ENCODE measurements at regions not wholly inside any gene's neighbourhood (a gene's known extent, or its start where the extent isn't known, plus 50 kb on each side); places are given as distances from the start of the nearest gene placed in this dataset.

DNA sequence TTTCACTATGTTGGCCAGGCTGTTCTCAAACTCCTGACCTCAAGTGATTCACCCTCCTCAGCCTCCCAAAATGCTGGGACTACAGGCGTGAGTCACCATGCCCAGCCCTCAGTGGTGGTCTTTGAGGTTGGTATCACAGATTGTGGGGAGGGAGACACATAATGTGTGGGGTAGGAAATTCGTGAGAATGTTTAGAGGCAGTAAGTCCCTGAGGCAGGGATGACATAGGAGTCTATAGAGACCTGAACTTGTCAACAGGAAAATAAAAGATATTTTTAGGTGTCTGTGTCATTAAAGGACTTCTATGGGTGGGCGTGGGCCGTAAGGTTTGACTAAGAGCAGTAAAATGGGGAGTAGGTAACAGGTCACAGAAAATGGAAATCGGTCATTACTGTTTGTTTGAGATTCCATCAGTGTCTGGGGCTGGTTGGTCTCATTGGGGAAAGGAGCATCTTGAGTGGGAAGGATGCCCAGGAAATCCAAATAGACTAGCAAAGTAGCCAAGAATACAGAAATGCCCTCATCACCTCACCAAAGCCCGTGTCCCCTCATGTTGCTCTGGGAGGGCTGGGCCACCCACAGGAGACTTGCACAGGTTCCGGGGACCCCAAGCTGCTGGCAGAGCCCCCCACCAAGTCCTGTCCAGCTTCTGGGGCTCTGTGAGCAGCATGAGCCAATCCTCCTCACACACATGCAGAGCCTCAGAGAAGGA is 63.6 kb upstream of the BCL2L14 start:
- TF ChIP-seq EZH2 (IDR thresholded peaks at IDR 0.05; ENCODE audit: borderline replicate concordance): no peak
- no peak for TF ChIP-seq CTCF (IDR thresholded peaks at IDR 0.05; ENCODE audit: poor library complexity)
- TF ChIP-seq EZH2phosphoT487 (IDR thresholded peaks at IDR 0.05; ENCODE audit: low read depth, severe bottlenecking, unreplicated experiment): no peak
- no peak for DNase-seq (ENCODE audit: low spot score)
- Histone ChIP-seq H3K4me3 (no peak overlapping the region), H3K9me2 (replicated peaks; ENCODE audit: insufficient read depth) (no peaks in the 10 kb centered on the region), H3K4me2 (no peak overlapping the region), H3K27me3 (no peaks in the 10 kb centered on the region), H3K4me1 (ENCODE audit: insufficient read depth) (peaks cover 3% of the 10 kb centered on the region), H3K9me3 (ENCODE audit: low read depth) (no peaks in the 10 kb centered on the region), H3K27ac (no peak overlapping the region), H2AFZ (no peak overlapping the region), H3K36me3 (replicated peaks; ENCODE audit: insufficient read depth, low read depth) (no peaks in the 10 kb centered on the region), H3K79me2 (no peaks in the 10 kb centered on the region), H4K20me1 (ENCODE audit: insufficient read depth, poor library complexity, severe bottlenecking) (no peaks in the 10 kb centered on the region)
- 83% methylated on average over 7 of the region's 7 CpGs for WGBS (ENCODE audit: low lambda C conversion rate, missing lambda C conversion rate)

DNA sequence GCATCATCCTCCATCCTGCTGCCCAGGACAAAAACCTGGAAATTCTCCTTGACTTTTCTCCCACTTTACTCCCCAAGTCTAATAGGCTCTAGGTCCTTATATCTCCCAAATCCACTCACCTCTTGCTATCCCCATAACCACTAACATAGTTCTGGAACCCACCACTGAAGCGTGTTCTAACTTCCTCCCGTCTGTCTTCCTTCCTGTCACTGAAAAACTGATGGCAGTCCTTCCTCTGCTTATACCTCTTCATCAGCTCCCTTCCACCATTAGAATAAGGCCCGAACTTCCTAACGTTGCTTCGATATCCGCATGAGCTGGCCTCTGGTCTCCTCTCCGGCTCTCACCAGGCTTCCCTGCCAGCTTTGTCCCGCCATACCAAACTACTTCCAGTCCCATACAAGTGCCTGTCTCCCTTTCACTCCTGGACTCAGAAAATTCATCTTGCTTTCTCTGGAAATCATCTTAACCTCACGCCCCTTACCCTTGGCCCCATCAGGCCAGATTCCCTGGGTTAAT is 63.0 kb upstream of the BCL2L14 start:
- no peak overlapping the region for H2AFZ ChIP-seq
- H3K79me2 ChIP-seq: no peaks in the 10 kb centered on the region
- H3K4me1 ChIP-seq (ENCODE audit: insufficient read depth): peaks cover 3% of the 10 kb centered on the region
- 95% methylated on average over 9 of the region's 9 CpGs for WGBS (ENCODE audit: low lambda C conversion rate, missing lambda C conversion rate)
- H3K4me3 ChIP-seq: no peak overlapping the region
- no peak overlapping the region for H3K4me2 ChIP-seq
- TF ChIP-seq EZH2phosphoT487 (IDR thresholded peaks at IDR 0.05; ENCODE audit: low read depth, severe bottlenecking, unreplicated experiment) (no peak), EZH2 (IDR thresholded peaks at IDR 0.05; ENCODE audit: borderline replicate concordance) (no peak), CTCF (IDR thresholded peaks at IDR 0.05; ENCODE audit: poor library complexity) (no peak)
- H3K27me3 ChIP-seq: no peaks in the 10 kb centered on the region
- H4K20me1 ChIP-seq (ENCODE audit: insufficient read depth, poor library complexity, severe bottlenecking): no peaks in the 10 kb centered on the region
- no peak overlapping the region for H3K27ac ChIP-seq
- no peaks in the 10 kb centered on the region for H3K36me3 ChIP-seq (replicated peaks; ENCODE audit: insufficient read depth, low read depth)
- H3K9me2 ChIP-seq (replicated peaks; ENCODE audit: insufficient read depth): no peaks in the 10 kb centered on the region
- no peaks in the 10 kb centered on the region for H3K9me3 ChIP-seq (ENCODE audit: low read depth)
- no peak for DNase-seq (ENCODE audit: low spot score)

DNA sequence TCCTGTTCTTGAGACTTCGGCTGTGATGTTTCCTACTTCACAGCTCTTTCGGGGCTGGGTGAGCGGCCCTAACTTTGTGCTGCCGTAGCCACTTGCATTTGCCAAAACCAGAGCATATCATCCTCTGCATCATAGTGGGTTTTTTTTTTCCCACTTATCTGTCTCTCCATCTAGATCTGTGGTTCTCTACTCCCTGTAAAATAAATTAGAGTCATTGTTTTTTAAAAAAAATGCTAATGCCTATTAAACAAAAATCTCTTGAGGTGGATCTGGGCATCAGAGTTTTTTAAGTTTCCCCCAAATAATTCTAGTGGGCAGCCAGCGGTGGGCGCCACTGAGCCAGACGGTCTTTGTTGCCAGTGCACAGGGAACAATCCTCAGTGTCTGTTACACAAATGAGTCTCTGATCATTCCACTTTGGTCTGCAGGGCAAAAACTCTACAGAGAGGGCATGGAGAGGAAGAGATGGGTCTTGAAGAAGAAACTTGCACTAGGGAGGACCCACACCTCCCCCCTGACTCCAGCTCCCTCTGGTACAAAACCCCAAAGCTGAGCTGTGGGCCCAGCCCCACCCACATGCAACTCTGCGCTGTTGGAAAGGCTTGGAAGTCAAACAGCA is 62.4 kb upstream of the BCL2L14 start:
- no peak for DNase-seq (ENCODE audit: low spot score)
- H3K4me3 ChIP-seq: no peak overlapping the region

DNA sequence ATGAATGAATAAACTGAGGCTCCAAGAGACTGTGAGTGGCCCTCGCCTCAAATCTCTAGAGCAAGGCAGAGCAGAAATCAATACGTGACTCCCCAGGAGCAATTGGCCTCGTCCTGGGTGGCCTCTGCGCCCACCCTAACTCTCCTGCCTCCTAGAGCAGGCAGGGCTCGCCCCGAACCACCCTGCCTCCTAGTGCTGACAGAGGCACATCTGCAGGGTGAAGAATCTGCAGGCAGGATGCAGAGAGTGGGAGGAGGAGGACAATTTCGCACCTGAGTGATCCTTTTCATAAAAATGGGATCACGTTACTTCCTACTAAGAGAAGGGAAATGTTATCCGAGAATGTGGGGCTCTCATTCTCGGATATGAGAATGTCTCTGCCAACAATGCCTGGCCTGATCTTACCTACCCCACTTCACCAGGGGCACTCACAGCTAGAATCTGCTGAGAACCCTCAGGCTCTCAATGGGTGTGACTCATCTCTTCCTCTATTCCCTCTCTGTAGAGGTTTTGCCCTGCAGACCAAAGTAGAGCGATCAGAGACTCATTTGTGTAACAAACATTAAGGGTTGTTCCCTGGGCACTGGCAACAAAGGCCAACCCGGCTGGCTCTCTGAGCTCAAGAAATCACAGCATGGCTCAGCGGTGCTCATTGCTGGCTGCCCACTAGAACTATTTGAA is 61.7 kb upstream of the BCL2L14 start:
- no peak overlapping the region for H3K4me2 ChIP-seq

More for the DNA sequence above, 62.4 kb upstream of the BCL2L14 start:
- Histone ChIP-seq H4K20me1 (ENCODE audit: insufficient read depth, poor library complexity, severe bottlenecking) (no peaks in the 10 kb centered on the region), H3K27me3 (no peaks in the 10 kb centered on the region), H3K27ac (no peak overlapping the region), H3K36me3 (replicated peaks; ENCODE audit: insufficient read depth, low read depth) (no peaks in the 10 kb centered on the region), H2AFZ (no peak overlapping the region), H3K4me2 (no peak overlapping the region), H3K9me2 (replicated peaks; ENCODE audit: insufficient read depth) (no peaks in the 10 kb centered on the region), H3K79me2 (no peaks in the 10 kb centered on the region), H3K9me3 (ENCODE audit: low read depth) (no peaks in the 10 kb centered on the region), H3K4me1 (ENCODE audit: insufficient read depth) (peaks cover 3% of the 10 kb centered on the region)
- 80% methylated on average over 8 of the region's 8 CpGs for WGBS (ENCODE audit: low lambda C conversion rate, missing lambda C conversion rate)
- TF ChIP-seq EZH2 (IDR thresholded peaks at IDR 0.05; ENCODE audit: borderline replicate concordance): no peak

More for the DNA sequence above, 61.7 kb upstream of the BCL2L14 start:
- Histone ChIP-seq H3K27ac (no peak overlapping the region), H2AFZ (no peak overlapping the region), H3K36me3 (replicated peaks; ENCODE audit: insufficient read depth, low read depth) (no peaks in the 10 kb centered on the region), H3K27me3 (no peaks in the 10 kb centered on the region), H4K20me1 (ENCODE audit: insufficient read depth, poor library complexity, severe bottlenecking) (no peaks in the 10 kb centered on the region), H3K4me1 (ENCODE audit: insufficient read depth) (peaks cover 3% of the 10 kb centered on the region), H3K4me3 (no peak overlapping the region), H3K9me3 (ENCODE audit: low read depth) (no peaks in the 10 kb centered on the region), H3K9me2 (replicated peaks; ENCODE audit: insufficient read depth) (no peaks in the 10 kb centered on the region), H3K79me2 (no peaks in the 10 kb centered on the region)
- 62% methylated on average over 13 of the region's 13 CpGs for WGBS (ENCODE audit: low lambda C conversion rate, missing lambda C conversion rate)
- no peak for DNase-seq (ENCODE audit: low spot score)
- TF ChIP-seq EZH2phosphoT487 (IDR thresholded peaks at IDR 0.05; ENCODE audit: low read depth, severe bottlenecking, unreplicated experiment) (no peak), CTCF (IDR thresholded peaks at IDR 0.05; ENCODE audit: poor library complexity) (peak; percentile 5)
